Panc1 (cell line): ENCODE measurements at regions not wholly inside any gene's neighbourhood (a gene's known extent, or its start where the extent isn't known, plus 50 kb on each side); places are given as distances from the start of the nearest gene placed in this dataset.

Source experiments
- ATAC-seq: fragments of 200-7000 bp; cut with Tn5 transposase; 2 replicates; pipeline ENCODE4 v1.9.1; 2020; ENCODE audit warnings: mild to moderate bottlenecking, moderate library complexity
- BruUV-seq: library from RNA; stranded (reverse); fragments of 400-500 nt; replicated peaks from 2 replicates; lab custom pipeline; 2021; lab: Mats Ljungman, UMichigan
- CTCF ChIA-PET: fragments of 300-600 bp; sonication (Branson Sonifier 250); formaldehyde crosslinking; loops from one replicate; lab custom pipeline; 2022; ENCODE audit warnings: antibody characterized with exemption; lab: Charles Lee
- POLR2A ChIA-PET: fragments of 300-600 bp; sonication (Branson Sonifier 250); formaldehyde crosslinking; loops from one replicate; lab custom pipeline; 2022; ENCODE audit warnings: antibody characterized with exemption; lab: Charles Lee
- DNase-seq: peaks from one replicate; pipeline ENCODE4 v3.0.0-alpha.2; 2010; ENCODE audit warnings: low read depth, low spot score
- H3K27ac ChIP-seq: 2 replicates; pipeline ENCODE4 v1.5.1; 2011; ENCODE audit warnings: mild to moderate bottlenecking, low read length, inconsistent platforms
- H3K27me3 ChIP-seq: fragments of 200-500 bp; sonication (Bioruptor generic); 2 replicates; pipeline ENCODE4 v1.6.0; 2014; ENCODE audit warnings: low read length, inconsistent platforms; ENCODE audit not compliant: control insufficient read depth, insufficient read depth
- H3K36me3 ChIP-seq: fragments of 200-500 bp; sonication (Bioruptor generic); 2 replicates; pipeline ENCODE4 v1.5.1; 2014; ENCODE audit warnings: inconsistent platforms, mild to moderate bottlenecking, low read length, moderate library complexity; ENCODE audit not compliant: control insufficient read depth, insufficient read depth
- H3K4me1 ChIP-seq: 2 replicates; pipeline ENCODE4 v1.5.1; 2011; ENCODE audit warnings: inconsistent platforms, mild to moderate bottlenecking, low read length, moderate library complexity; ENCODE audit not compliant: control insufficient read depth, insufficient read depth
- H3K4me3 ChIP-seq, 2 experiments: 2 replicates each; pipeline ENCODE4 v1.5.1; 2011 to 2012; ENCODE audit warnings: low read depth in 2 of 2, low read length in 2 of 2, mild to moderate bottlenecking in 2 of 2, inconsistent platforms in 1 of 2, moderate library complexity in 1 of 2
- H3K9me3 ChIP-seq: fragments of 200-500 bp; sonication (Bioruptor generic); 2 replicates; pipeline ENCODE4 v1.5.1; 2014; ENCODE audit warnings: low read depth, mild to moderate bottlenecking, inconsistent platforms, low read length, moderate library complexity; ENCODE audit not compliant: control insufficient read depth, insufficient read depth
- POLR2AphosphoS5 ChIP-seq: IDR thresholded peaks from 2 replicates; pipeline ENCODE4 v1.6.1; 2012; ENCODE audit warnings: mild to moderate bottlenecking, low read depth, low read length, moderate library complexity
- SIN3A ChIP-seq: IDR thresholded peaks from 2 replicates; pipeline ENCODE4 v1.6.1; 2012; ENCODE audit warnings: low read depth, mild to moderate bottlenecking, low read length, moderate library complexity, borderline replicate concordance; ENCODE audit not compliant: insufficient read depth
- TCF7L2 ChIP-seq: IDR thresholded peaks from 2 replicates; pipeline ENCODE4 v1.6.1; 2011; ENCODE audit warnings: mild to moderate bottlenecking, low read depth, low read length, inconsistent platforms
- in situ Hi-C: cut with HindIII; loops from 2 replicates; pipeline ENCODE4 v1.10.0; 2016; ENCODE audit warnings: low sequenced_read_pairs, low pct_unique_long_range_greater_than_20kb
- intact Hi-C: fragments of 100-400 bp; cut with micrococcal nuclease; formaldehyde crosslinking; loops from one replicate; pipeline ENCODE4 v1.10.0; 2022; ENCODE audit not compliant: unreplicated experiment
- TF ChIP-seq, protein P1 (sequence below), 2 experiments: IDR thresholded peaks; 2 replicates each; pipeline ENCODE4 v1.6.1; 2011 to 2012; ENCODE audit warnings: low read depth in 2 of 2, control low read depth in 1 of 2, low read length in 1 of 2, mild to moderate bottlenecking in 1 of 2, moderate library complexity in 1 of 2; ENCODE audit not compliant: insufficient read depth in 1 of 2
- TF ChIP-seq, protein P2 (sequence below): fragments of 450-650 bp; IDR thresholded peaks from 2 replicates; pipeline ENCODE4 v1.5.1; 2017; ENCODE audit warnings: mild to moderate bottlenecking

DNA sequence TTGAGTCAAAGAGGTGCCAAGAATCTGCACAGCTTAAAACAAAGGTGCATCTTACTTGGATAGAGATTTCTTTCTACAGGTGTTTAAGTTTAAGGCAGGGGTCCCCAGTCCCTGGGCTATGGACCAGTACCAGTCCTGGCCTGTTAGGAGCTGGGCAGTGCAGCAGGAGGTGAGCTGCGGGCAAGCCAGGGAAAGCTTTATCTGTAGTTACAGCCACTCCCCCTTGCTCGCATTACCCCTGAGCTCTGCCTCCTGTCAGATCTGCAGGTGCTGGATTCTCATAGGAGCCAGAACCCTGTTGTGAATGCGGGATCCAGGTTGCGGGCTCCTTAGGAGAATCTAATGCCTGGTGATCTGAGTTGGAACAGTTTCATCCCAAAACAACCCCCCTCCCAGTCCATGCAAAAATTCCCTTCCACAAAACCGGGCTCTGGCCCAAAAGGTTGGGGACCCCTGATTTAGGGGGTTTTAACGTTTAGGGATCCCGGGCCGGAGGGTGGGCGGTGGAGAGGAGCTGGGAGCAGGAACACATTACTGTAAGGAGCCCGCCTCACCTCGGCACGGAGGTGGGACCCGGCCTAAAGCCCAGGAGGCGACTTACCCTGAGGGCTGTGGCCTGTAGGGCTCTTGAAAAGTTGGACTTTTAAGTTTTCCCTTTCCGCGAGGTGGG, 60.2 kb downstream of the ZNF467 start:
- DNase-seq (no peak), ATAC-seq (no peak)
- POLR2A ChIA-PET, result no interaction called here
- Histone ChIP-seq H3K27ac (no peak overlapping the region), H3K4me1 (peaks cover 3% of the 10 kb centered on the region; the same call in 1 of the 2 replicates), H3K36me3 (no peaks in the 10 kb centered on the region), H3K27me3 (no peaks in the 10 kb centered on the region), H3K4me3 (no peak overlapping the region), H3K9me3 (peaks cover 14% of the 10 kb centered on the region; the same call in 1 of the 2 replicates)
- CTCF ChIA-PET, result no interaction called here
- in situ Hi-C loops (no loop called here), intact Hi-C loops (no loop called here)
- BruUV-seq, result no TSS peak
- TF ChIP-seq, protein P1, sequence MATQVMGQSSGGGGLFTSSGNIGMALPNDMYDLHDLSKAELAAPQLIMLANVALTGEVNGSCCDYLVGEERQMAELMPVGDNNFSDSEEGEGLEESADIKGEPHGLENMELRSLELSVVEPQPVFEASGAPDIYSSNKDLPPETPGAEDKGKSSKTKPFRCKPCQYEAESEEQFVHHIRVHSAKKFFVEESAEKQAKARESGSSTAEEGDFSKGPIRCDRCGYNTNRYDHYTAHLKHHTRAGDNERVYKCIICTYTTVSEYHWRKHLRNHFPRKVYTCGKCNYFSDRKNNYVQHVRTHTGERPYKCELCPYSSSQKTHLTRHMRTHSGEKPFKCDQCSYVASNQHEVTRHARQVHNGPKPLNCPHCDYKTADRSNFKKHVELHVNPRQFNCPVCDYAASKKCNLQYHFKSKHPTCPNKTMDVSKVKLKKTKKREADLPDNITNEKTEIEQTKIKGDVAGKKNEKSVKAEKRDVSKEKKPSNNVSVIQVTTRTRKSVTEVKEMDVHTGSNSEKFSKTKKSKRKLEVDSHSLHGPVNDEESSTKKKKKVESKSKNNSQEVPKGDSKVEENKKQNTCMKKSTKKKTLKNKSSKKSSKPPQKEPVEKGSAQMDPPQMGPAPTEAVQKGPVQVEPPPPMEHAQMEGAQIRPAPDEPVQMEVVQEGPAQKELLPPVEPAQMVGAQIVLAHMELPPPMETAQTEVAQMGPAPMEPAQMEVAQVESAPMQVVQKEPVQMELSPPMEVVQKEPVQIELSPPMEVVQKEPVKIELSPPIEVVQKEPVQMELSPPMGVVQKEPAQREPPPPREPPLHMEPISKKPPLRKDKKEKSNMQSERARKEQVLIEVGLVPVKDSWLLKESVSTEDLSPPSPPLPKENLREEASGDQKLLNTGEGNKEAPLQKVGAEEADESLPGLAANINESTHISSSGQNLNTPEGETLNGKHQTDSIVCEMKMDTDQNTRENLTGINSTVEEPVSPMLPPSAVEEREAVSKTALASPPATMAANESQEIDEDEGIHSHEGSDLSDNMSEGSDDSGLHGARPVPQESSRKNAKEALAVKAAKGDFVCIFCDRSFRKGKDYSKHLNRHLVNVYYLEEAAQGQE (IDR thresholded peaks at IDR 0.05; ENCODE audit: insufficient read depth in 1 of 2, low read depth in 2 of 2, low read length in 1 of 2), result no peak
- TF ChIP-seq, protein P2, sequence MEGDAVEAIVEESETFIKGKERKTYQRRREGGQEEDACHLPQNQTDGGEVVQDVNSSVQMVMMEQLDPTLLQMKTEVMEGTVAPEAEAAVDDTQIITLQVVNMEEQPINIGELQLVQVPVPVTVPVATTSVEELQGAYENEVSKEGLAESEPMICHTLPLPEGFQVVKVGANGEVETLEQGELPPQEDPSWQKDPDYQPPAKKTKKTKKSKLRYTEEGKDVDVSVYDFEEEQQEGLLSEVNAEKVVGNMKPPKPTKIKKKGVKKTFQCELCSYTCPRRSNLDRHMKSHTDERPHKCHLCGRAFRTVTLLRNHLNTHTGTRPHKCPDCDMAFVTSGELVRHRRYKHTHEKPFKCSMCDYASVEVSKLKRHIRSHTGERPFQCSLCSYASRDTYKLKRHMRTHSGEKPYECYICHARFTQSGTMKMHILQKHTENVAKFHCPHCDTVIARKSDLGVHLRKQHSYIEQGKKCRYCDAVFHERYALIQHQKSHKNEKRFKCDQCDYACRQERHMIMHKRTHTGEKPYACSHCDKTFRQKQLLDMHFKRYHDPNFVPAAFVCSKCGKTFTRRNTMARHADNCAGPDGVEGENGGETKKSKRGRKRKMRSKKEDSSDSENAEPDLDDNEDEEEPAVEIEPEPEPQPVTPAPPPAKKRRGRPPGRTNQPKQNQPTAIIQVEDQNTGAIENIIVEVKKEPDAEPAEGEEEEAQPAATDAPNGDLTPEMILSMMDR, result no peak
- TF ChIP-seq POLR2AphosphoS5, result no peak
- TF ChIP-seq SIN3A, result no peak
- TF ChIP-seq TCF7L2, result no peak

DNA sequence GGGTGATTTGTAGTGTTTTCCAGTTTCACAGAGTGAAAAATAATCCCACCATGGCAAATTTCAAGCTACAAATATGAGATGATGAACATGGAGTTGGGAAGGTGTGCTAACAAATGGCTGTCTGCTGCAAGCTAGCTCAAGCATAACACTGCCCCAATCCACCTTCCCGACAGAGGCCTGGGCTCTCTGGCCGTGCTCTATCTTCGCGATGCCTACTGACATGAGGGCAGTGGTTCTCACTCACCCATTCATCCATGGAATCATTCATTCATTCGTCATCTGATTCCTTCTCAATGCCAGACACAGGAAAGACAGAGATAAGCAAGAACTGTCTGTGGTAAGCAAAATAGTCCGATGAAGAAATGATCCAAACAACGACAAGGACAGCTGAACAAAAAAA, 65.4 kb downstream of the ZNF467 start:
- intact Hi-C loops (no loop called here), in situ Hi-C loops (no loop called here)
- H3K4me3 ChIP-seq, result no peak overlapping the region
- no peak overlapping the region for H3K27ac ChIP-seq
- BruUV-seq, result no TSS peak
- peaks cover 14% of the 10 kb centered on the region; the same call in 1 of the 2 replicates for H3K9me3 ChIP-seq
- H3K27me3 ChIP-seq, result no peaks in the 10 kb centered on the region
- ChIA-PET CTCF (no interaction called here), POLR2A (no interaction called here)
- TF ChIP-seq TCF7L2 (no peak), SIN3A (no peak)
- TF ChIP-seq, protein P1 (IDR thresholded peaks at IDR 0.05; ENCODE audit: insufficient read depth in 1 of 2, low read depth in 2 of 2, low read length in 1 of 2), result no peak
- TF ChIP-seq, protein P2, result no peak
- H3K36me3 ChIP-seq, result no peaks in the 10 kb centered on the region
- DNase-seq (no peak), ATAC-seq (no peak)
- no peaks in the 10 kb centered on the region for H3K4me1 ChIP-seq
